ENCODE measurements at regions not wholly inside any gene's neighbourhood (a gene's known extent, or its start where the extent isn't known, plus 50 kb on each side); places are given as distances from the start of the nearest gene placed in this dataset.

DNA sequence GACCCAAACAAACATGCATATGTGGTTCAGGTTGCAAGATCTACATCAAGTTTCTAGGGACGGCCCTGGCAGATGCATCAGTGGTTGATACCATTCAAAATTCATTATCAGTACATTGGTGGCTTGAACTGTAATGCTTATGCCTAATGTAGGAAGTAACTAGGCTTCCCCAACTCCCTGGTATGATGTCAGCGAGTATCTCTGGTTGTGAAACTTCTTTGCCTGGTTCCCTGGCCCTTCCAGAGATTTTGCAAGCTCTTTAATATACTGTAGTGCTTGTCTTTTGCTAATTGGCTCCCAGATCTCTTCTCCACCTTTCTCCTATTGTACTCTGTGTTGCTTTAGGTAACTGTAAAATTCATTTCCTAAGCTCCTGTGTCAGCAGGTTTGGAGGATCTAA lies 114.8 kb upstream of the RARB start:
- DNase-seq: no peak

DNA sequence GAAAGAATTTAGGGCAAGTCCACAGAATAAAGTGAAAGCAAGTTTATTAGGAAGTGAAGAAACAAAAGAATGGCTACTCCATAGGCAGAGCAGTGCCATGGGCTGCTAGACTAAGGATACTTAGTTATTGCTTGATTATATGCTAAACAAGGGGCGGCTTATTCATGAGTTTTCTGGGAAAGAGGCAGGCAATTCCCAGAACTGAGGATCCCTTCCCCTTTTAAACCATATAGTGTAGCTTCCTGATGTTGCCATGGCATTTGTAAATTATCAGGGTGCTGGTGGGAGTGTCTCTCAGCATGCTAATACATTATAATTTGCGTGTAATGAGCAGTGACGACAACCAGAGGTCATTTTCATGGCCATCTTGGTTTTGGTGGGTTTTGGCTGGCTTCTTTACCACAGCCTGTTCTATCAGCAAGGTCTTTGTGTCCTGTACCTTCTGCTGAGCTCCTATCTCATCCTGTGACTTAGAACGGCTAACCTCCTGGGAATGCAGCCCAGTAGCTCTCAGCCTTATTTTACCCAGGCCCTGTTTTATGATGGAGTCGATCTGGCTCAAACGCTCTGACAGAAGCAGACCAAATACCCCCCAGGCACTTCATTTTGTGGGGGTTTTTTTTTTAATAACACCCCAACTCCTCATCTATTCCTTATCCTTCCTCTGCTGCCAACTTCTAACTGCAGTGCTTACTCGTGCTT lies 103.0 kb upstream of the RARB start:
- DNase-seq: no peak

DNA sequence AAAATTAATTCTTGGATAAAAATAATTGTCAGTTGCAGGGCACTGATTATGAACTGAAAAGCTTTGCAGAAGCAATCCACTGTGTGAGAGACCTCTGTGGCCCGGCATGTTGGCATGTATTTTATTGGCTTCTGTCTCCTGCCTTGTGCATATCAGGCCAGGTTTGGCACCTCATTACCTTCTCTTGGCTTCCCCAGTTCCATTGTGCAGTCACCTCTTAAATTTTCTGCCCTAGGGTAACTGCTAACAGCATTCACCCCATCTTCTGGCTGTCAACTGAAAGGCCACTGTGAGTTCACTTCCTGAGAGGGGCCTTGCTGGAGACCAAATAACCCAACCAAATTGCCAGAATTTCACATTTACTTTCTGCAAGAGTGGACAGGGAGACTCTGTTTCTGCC lies 92.7 kb upstream of the RARB start:
- DNase-seq: no peak

DNA sequence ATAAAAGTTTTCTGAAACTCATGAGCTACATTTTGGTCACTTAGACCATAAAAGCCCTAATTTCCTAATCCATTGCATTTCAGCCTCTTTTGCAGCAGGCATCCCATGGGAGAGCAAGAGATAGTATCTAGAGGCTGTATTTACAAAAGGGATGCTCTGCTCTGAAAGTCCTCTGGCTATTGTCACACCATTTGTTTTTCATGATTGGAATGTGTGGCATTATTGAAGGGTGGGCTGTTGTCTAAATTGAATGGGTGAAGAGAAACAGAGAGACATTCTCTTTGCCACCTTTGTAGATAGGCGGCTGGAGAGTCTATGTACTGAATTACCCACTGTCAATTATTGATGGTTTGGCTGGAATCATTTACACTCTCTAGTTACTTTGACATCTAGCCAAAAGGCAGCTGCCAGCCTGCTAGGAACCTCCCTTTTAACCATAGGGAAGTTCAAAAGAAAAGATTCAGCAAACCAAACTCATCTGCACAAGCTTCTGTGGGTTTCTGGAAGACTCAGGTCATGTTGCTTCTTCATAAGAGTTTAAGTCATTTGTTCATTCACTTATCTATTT lies 89.8 kb upstream of the RARB start:
- no peak for DNase-seq

DNA sequence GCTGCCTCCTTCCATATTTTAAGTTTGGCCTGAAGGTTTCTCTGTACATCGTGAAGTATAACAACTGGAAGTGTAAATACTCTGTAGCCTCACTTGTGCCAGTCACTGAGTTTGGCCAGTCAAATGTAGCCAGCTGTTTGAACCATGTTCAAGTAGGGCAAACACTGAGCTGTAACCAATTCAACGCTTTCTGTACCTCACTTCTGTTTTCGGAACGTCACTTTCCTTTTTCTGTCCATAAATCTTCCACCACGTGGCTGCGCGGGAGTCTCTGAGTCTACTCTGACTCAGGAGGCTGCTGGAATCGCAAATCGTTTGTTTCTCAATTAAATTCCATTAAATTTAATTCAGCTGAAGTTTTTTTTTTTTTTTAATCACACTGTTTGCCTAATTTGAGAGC lies 88.8 kb upstream of the RARB start:
- DNase-seq: no peak

DNA sequence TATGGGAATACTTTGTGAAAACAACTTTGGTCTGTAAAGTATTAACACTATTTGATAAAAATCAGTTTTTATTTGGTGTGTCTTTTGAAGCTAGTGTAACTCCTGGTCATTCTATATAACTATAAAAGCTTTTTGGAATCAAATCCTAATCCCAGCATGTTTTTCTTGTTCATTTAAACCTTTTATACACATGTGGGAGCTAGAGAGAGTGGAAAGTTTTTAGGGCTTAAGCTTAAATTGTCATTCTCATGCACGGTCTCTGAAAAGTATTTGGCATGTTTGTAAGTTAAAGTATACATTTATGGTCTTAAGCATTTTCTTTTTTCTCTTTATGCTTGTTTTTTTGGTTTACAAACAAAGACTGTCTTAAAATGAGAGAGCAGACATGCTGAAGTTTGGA lies 83.4 kb upstream of the RARB start:
- no peak for DNase-seq

DNA sequence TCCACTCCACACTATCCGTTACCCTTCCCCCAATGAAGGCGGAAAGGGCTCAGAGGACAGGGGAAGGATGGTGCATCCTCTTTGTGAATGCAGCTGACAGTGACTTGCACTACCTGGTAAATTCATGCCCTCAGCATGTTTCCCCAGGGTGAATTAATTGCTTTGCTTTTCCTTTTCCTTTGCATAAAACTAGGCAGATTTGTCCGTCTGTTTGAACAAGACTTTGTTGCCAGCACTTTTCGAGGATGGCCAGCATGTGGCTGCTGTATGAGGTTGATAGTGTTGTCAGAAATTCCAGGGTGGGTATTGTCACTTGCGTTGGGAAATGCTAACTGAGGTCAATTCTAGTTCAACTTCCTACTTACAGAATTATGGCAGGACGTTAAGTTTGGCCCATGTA lies 79.0 kb upstream of the RARB start:
- DNase-seq: no peak

DNA sequence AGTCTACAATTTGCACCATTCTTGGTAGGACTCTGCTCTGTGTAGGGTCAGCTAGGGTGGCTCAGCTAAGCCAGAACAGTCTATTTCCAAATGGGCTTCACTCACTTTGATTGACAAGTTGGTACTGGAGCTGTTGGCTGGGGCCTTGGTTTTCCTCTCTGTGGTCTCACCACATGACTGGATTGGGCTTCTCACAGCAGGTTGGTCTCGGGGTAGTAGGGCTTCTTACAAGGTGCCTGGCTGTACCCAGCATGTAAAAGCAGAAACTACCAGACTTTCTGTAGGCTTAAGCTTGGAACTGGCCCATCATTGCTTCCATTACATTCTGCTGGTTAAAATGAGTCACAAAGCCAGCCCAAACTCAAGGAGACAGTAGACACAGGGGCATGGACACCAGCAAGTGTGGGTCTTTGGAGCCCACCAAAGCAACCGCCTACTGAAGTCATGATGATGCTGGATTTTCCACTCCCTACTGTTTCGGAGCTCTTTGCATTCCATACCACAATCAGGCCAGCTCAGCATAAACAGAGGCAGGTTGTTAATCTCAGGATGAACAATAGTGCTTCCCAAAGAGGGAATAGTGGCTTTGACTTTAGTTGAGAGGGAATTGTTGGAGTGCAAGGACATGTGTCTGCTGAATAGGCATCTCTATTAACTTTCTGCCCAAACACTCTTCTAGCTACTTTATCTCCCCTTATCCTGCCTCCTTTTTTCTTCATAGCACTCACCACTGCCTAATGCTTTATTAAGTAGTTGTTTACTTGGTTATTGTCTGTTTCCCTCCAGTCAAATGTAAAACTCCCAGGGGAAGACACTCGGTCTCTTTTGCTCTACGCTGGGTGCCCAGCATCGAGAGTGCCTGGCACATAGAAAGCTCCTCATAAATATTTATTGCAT lies 78.0 kb upstream of the RARB start:
- DNase-seq: no peak

DNA sequence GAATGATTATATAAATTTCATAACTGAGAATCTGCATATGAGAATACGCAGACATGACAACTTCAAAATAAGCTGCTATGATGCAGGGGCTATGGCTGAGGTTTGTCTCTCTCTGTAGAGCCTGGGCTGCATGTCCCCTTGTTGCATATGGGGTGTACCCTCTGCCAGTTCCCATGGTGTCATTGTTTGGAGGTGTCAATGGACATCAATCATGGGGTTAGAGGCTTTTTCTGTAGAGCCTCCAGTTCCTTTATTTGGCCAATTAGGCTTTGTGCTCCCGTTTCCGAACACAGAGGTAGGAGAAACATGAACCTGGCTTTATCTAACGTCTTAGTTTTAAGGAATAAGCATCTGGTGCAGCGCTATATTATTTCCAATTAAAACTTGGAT lies 77.3 kb upstream of the RARB start:
- DNase-seq: no peak

DNA sequence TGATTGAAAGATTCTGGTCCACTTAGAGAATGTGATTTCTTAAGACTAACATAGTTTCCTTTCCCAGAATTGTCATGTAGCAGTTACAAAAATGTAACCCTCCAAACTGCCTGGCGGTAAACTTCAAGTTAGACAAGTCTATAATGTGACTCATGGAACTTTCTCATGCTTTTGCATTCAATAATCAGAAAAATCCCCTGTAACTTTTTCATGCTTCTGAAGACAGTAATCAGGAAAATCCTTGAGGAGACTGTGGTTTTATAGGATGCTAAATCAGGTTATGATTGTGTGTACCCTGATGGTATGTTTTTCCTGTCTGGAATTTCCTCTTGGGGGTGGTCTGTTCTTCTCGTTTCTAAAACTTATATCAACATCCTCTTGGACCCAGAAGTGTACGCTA lies 74.0 kb upstream of the RARB start:
- no peak for DNase-seq

DNA sequence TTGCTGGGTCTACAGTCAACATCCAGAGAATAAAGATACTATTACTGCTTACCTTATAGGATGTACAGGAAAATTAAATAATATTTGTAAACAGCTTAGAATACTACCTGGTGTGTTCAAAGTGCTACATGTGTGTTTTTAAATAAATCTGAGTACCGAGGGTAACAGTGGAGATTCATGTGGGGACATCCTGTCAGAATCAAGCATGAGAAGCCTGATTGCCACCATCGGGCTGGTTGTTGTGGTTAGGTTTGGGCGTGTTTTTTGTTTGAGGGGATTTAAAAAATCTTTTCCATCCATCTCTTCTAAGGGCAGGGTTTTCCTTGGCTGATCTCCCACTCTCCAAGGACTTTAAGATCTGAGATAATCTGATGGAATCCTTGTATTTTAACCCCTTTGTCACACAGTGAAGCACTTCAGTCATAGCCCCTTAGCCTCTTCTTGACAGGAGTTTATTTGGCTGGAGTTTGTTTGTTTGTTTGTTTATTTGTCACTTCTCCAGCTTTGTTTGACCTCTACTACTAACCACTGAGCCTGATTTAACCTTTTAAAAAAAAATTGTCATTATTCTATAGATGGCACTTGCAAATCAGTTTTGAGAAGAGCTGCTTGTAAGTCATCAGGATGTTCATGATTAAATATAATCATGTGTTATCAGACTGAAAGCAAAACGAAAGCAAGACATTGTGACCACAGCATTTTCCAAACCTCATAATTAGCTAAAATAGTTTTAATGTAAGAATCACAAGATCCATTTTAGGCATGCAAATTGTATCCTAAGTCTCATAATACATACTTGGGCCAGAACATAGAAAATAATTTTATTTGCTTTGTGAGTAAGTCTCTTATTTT lies 72.8 kb upstream of the RARB start:
- no peak for DNase-seq

DNA sequence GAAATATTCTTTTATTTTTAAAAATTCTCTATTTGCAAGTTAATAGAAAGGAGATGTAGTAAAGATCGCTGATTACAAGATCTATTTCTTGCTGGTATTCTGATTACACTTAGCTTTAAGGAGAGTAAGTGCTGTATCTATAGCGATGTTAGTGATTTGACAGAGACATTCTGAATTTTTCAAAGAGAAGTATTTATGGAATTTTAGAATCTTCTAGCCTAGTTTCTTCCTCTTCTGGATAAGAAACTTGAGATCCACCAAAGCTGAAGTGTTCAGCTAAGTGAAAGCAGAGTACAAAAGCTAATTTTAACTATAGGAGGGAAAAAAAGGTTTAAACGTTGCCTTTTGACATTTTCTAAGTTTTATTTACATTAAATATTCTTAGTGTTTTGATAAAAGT lies 72.1 kb upstream of the RARB start:
- no peak for DNase-seq

DNA sequence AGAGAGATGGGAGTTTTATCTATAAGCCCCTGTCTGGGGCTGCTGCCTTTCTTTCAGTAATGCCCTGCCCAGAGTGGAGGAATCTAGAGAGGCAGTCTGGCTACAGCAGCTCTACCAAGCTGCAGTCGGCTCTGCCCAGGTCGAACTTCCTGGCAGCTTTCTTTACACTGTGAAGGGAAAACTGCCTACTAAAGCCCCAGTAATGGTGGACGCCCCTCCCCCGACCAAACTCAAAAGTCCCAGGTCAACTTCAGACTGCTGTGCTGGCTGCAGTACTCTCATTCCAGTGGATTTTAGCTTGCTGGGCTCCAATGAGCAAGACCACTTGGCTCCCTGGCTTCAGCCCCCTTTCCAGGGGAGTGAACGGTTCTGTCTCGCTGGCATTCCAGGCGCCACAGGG lies 65.9 kb upstream of the RARB start:
- no peak for DNase-seq

DNA sequence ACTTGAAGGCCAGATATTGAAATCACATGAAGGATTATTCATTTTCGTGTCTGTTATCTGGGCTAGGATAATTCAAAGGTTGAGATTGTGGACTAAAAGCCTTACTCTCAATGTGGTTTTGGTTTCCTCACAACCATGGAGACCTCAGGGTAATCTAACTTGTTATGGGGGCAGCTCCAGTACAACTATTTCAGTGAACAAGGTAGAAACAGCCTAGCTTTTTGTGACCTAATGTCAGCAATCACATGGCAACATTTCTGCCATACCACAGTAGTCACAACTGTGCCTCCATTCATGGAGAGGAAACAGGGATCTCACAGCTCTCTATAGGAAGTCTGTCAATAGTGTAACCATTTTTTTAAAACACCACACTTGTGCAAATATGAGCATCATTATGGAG lies 62.4 kb upstream of the RARB start:
- no peak for DNase-seq

DNA sequence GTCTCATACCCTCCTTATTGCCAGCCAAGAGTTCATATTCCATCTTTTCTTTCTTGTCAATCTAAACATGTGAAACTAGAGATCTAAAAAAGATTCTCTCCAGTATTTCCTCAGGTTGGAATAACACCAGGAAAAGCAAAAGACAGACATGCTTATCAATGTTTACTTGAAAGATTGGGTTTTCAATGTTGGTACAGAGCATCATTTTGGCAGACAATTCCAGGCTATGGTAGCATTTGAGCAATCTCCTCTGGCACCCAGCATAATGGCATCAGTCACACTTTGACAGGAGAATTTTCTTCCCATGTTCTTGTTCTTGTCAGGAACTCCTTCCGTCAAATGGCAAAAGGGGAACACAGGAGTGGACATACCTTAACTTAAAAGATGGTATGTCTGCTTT lies 61.0 kb upstream of the RARB start:
- DNase-seq: no peak

DNA sequence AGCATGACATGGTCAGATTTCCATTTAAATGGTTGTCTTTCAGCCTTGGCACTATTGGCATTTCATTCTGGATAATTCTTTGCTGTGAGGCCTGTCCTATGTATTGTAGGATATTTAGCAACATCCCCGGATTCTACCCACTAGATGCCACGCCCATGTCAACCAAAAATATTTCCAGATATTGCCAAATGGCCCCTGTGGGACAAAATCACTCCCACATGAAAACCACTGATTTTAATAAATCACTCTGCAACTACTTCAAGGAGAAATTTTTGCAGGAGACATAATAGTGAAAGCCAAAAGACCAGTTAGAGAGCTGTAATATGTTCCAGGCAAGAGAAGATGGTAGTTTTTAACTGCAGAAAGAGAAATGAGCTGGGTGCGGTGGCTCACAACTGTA lies 55.9 kb upstream of the RARB start:
- DNase-seq: no peak

DNA sequence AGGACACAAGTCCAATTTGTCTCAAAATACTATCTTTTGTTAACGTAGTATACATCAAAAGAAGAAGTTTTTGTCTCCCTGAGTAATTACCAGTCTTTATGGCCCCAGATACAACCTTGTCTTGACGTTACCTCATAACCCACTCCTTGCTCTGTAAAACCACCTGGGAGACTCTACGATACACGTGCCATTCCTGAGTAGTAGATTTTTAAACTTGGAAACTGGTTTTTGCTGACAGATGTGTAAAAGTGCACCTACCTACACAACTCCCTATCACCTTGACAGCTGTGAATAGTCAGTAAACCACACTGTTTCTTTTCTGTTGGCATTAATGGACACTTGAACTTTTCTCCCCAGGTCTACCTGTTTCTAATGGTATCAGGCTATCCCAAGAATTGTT lies 51.7 kb upstream of the RARB start:
- DNase-seq: no peak

DNA sequence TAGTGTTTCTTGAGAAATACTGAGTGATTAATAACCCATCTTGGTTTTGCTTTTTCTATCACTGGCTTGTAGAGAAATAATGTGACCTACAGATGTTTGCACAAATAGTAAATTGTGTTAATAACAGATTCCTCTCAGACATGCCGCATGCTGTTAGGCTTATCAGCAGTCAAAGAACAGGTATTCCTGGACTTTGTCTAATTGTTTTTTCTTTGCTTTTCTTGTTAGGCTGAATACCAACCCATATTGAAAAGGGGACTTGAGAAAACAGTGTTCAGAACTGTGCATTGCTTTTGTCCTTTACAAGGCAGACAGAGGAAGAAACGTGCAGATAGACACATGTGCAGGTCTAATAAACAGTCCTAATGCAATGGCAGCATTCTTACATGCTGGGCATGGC lies 51.0 kb upstream of the RARB start:
- no peak for DNase-seq

Measured in NCI-H2029 treated with DMSO at 0.1 percent for 48 hours (cell line).